Choroid plexus epithelial cell (primary cell): ENCODE measurements at regions not wholly inside any gene's neighbourhood (a gene's known extent, or its start where the extent isn't known, plus 50 kb on each side); places are given as distances from the start of the nearest gene placed in this dataset.
"Not testable (repeated sequence)": the region's sequence is repeated elsewhere in the genome, so short reads cannot be mapped to it uniquely, and the experiment has no call there.

Source experiments
- DNase-seq: peaks from one replicate; pipeline ENCODE4 v3.0.0-alpha.2; 2010; ENCODE audit warnings: low read depth
- H3K4me3 ChIP-seq: 2 replicates; pipeline ENCODE4 v1.5.1; 2011; ENCODE audit warnings: low read depth, mild to moderate bottlenecking, control low read depth, low read length, moderate library complexity
- TF ChIP-seq, protein P1 (sequence below): conservative IDR thresholded peaks from 2 replicates; pipeline ENCODE4 v1.5.1; 2011; ENCODE audit warnings: low read depth, mild to moderate bottlenecking, control low read depth, inconsistent platforms, low read length, moderate library complexity

DNA sequence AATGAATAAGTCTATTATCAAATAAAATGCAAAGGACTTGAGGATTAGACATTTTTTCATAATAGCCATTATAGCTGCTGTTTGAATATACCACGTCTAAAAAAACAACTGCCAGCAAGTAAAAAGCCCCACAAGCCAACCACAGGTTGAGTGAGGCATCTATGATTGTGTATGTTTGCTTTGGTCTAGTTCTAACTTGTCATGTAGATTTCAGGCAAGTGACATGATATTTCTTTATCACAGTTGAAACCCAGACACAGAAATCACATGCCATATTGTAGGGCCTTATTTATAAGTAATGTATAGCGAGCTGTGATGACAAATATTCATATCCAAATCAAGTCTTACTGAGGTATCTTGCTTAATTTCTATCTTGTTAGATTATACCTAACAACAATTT, 225.8 kb downstream of the EMP1 start:
- DNase-seq = no peak
- H3K4me3 ChIP-seq = no peak overlapping the region
- TF ChIP-seq, protein P1, sequence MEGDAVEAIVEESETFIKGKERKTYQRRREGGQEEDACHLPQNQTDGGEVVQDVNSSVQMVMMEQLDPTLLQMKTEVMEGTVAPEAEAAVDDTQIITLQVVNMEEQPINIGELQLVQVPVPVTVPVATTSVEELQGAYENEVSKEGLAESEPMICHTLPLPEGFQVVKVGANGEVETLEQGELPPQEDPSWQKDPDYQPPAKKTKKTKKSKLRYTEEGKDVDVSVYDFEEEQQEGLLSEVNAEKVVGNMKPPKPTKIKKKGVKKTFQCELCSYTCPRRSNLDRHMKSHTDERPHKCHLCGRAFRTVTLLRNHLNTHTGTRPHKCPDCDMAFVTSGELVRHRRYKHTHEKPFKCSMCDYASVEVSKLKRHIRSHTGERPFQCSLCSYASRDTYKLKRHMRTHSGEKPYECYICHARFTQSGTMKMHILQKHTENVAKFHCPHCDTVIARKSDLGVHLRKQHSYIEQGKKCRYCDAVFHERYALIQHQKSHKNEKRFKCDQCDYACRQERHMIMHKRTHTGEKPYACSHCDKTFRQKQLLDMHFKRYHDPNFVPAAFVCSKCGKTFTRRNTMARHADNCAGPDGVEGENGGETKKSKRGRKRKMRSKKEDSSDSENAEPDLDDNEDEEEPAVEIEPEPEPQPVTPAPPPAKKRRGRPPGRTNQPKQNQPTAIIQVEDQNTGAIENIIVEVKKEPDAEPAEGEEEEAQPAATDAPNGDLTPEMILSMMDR = no peak

DNA sequence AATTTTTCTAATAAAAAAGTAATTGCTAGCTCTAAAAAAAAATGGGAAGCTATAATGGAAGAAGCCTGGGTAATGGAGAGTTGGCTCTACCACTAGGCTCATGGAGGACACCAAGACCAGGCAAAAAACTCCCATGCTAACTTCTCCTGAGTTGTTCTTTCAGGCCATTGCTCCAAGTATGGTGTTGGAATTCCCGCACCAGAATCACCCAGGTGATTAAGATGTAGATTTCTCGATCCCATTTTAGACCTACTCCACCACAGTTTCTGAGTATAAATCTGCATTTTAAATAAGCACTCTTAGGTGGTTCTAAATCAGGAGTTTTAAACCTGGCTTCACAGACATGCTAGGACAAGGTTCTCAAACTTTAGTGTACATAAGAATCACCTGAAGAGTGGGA, 221.0 kb downstream of the EMP1 start:
- no peak overlapping the region for H3K4me3 ChIP-seq
- TF ChIP-seq, protein P1 = no peak
- DNase-seq = no peak

DNA sequence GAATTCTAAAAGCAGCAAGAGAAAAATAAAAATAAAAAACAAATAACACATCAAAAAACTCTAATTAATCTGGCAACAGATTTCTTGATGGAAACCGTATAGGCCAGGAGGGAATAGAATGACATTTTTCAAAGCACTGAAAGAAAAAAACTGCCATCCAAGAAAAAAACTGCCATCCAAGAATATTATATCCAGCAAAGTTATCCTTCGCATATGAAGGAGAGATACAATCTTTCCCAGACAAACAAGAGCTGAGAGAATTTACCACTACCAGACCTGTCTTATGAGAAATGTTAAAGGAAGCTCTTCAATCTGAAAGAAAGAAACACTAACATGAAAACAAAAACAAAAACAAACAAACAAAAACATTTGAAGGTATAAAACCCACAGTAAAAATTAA, 214.8 kb downstream of the EMP1 start:
- TF ChIP-seq, protein P1 = no peak
- DNase-seq = no peak
- no peak overlapping the region for H3K4me3 ChIP-seq

GRCh38 chr12:13405961-13406703, 209.6 kb downstream of the EMP1 start:
- TF ChIP-seq, protein P1 = no peak
- no peak for DNase-seq
- no peak overlapping the region for H3K4me3 ChIP-seq

- DNase-seq = no peak
- no peak overlapping the region for H3K4me3 ChIP-seq
- TF ChIP-seq, protein P1 = no peak
Observed at GRCh38 chr12:13404631-13405473, 208.3 kb downstream of the EMP1 start.

GRCh38 chr12:13404111-13404628, 207.6 kb downstream of the EMP1 start:
- DNase-seq = no peak
- no peak overlapping the region for H3K4me3 ChIP-seq
- TF ChIP-seq, protein P1 = no peak

DNA sequence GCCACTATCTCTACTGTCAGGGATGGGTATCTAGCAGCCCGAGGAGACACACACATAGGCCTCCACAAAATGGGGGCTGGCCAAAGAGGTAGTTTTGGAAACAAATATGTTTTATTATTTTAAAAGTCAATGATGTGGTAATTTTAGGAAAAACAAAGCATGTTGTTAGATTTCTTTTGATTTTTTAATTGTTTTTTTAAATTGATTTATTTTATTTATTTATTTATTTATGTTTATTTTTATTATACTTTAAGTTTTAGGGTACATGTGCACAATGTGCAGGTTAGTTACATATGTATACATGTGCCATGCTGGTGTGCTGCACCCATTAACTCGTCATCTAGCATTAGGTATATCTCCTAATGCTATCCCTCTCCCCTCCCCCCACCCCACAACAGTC, 194.8 kb downstream of the EMP1 start:
- not testable (repeated sequence) for H3K4me3 ChIP-seq, DNase-seq
